ENCODE measurements at regions not wholly inside any gene's neighbourhood (a gene's known extent, or its start where the extent isn't known, plus 50 kb on each side); places are given as distances from the start of the nearest gene placed in this dataset.

DNA sequence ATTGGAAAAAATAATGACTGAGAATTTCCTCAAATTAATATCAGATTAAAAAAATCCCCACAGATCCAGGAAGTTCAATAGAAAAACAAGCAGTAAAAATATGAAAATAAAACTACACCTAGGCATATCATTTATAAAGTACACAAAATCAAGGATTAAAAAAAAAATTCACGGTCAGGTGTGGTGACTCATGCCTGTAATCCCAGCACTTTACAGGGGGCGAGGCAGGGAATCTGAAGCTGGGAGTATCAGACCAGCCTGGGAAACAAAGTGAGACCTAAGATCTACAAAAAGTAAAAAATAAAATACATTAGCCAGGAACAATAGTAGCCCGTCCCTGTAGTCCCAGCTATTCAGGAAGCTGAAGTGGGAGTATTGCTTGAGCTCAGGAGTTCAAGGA is 778.3 kb upstream of the ALCAM start:
- H3K36me3 ChIP-seq (ENCODE audit: control insufficient read depth in 2 of 4, insufficient read depth in 4 of 4, low read length in 3 of 4), result no peaks in the 10 kb centered on the region
- CTCF ChIA-PET (ENCODE audit: partially characterized antibody), result interaction anchor here (0.6 to 1.1 kb wide), 4 partner anchors 8 to 1406 kb away, joined by 3 read pairs; no protein-coding TSS in a partner anchor
- no peaks in the 10 kb centered on the region for H3K9me3 ChIP-seq (ENCODE audit: insufficient read depth in 2 of 2, low read depth in 1 of 2, low read length in 1 of 2)
- H2BK5ac ChIP-seq (ENCODE audit: low read depth, low read length), result no peak overlapping the region
- H4K8ac ChIP-seq (ENCODE audit: extremely low read depth, insufficient read depth, low read length), result no peak overlapping the region
- H3K27me3 ChIP-seq (replicated peaks in 1 of 4; ENCODE audit: control insufficient read depth in 3 of 4, extremely low read depth in 1 of 4, insufficient read depth in 3 of 4, low read length in 3 of 4), result no peaks in the 10 kb centered on the region
- no peak overlapping the region for H2BK15ac ChIP-seq (ENCODE audit: low read length)
- no peak overlapping the region for H3K4me3 ChIP-seq (ENCODE audit: extremely low read depth in 1 of 4, insufficient read depth in 2 of 4, low read depth in 3 of 4, low read length in 4 of 4)
- no peak overlapping the region for H4K91ac ChIP-seq (replicated peaks; ENCODE audit: insufficient read length, low read length)
- FAIRE-seq (no peak), DNase-seq (ENCODE audit: low read depth in 1 of 2, low spot score in 2 of 2) (no peak)
- H2BK12ac ChIP-seq (ENCODE audit: low read depth, low read length), result no peak overlapping the region
- POLR2A ChIA-PET (ENCODE audit: partially characterized antibody), result no interaction called here
- H3K79me2 ChIP-seq (ENCODE audit: control insufficient read depth in 1 of 2, insufficient read depth in 2 of 2, low read length in 2 of 2), result no peaks in the 10 kb centered on the region
- H3K4me1 ChIP-seq (replicated peaks in 1 of 4; ENCODE audit: control insufficient read depth in 3 of 4, insufficient read depth in 4 of 4, low read length in 3 of 4), result no peaks in the 10 kb centered on the region
- no peak overlapping the region for H3K18ac ChIP-seq (ENCODE audit: extremely low read depth, low read length)
- 92% methylated on average over 3 of the region's 3 CpGs; no CpG with 5 or more reads in 1 of the 2 experiments for WGBS, 2 experiments (ENCODE audit: extremely low coverage in 1 of 2, insufficient coverage in 1 of 2, insufficient read length in 1 of 2, insufficient replicate concordance in 2 of 2, low coverage in 1 of 2, low lambda C conversion rate in 2 of 2, missing lambda C conversion rate in 1 of 2)
- no peak overlapping the region for H3K56ac ChIP-seq (replicated peaks; ENCODE audit: insufficient read length, low read depth, low read length)
- no peak overlapping the region for H3K14ac ChIP-seq (ENCODE audit: insufficient read length)
- H2AK5ac ChIP-seq (ENCODE audit: low read depth, low read length), result no peak overlapping the region
- H2AFZ ChIP-seq (ENCODE audit: low read length), result no peak overlapping the region
- no peak overlapping the region for H3K4ac ChIP-seq (replicated peaks; ENCODE audit: insufficient read length, low read depth, low read length)
- no peaks in the 10 kb centered on the region for H3K23me2 ChIP-seq (ENCODE audit: low read depth, low read length)
- no peaks in the 10 kb centered on the region for H3K79me1 ChIP-seq (ENCODE audit: low read depth, low read length)
- no peak overlapping the region for H2BK20ac ChIP-seq (ENCODE audit: low read length)
- H4K20me1 ChIP-seq (replicated peaks in 1 of 2; ENCODE audit: control insufficient read depth in 1 of 2, insufficient read depth in 2 of 2, low read length in 2 of 2), result no peaks in the 10 kb centered on the region
- H3K9ac ChIP-seq (replicated peaks in 1 of 4; ENCODE audit: extremely low read depth in 1 of 4, low read depth in 3 of 4, low read length in 3 of 4), result no peak overlapping the region
- H3K4me2 ChIP-seq (ENCODE audit: insufficient read depth in 1 of 2, low read depth in 2 of 2, low read length in 2 of 2), result no peak overlapping the region
- no peak overlapping the region for H3K23ac ChIP-seq (ENCODE audit: insufficient read length)
- no peak for TF ChIP-seq CBX8 (IDR thresholded peaks at IDR 0.05; ENCODE audit: borderline replicate concordance, low read depth, low read length)
- 0 out of 2 replicates have a peak, but pooled peaks have one; percentile 38 for TF ChIP-seq JUND (IDR thresholded peaks at IDR 0.05; ENCODE audit: low read length)
- no peak for TF ChIP-seq NRF1 (IDR thresholded peaks at IDR 0.05; ENCODE audit: low read depth, low read length)
- no peak for TF ChIP-seq SP2 (IDR thresholded peaks at IDR 0.05; ENCODE audit: low read length)
- no peak for TF ChIP-seq SP4 (IDR thresholded peaks at IDR 0.05; ENCODE audit: low read length)
- no peak for TF ChIP-seq TCF12 (IDR thresholded peaks at IDR 0.05; ENCODE audit: low read depth, low read length)
- no peak for TF ChIP-seq KDM4A (IDR thresholded peaks at IDR 0.05; ENCODE audit: low read depth, low read length, severe bottlenecking)
- TF ChIP-seq SAP30 (IDR thresholded peaks at IDR 0.05; ENCODE audit: insufficient read depth, insufficient replicate concordance, low read length), result no peak
- no peak overlapping the region for H3K27ac ChIP-seq (ENCODE audit: low read depth, low read length)
- H2BK120ac ChIP-seq (replicated peaks; ENCODE audit: low read depth, low read length), result no peak overlapping the region
- no peak overlapping the region for H4K5ac ChIP-seq (ENCODE audit: insufficient read length, low read depth, low read length)
